K562 (cell line): ENCODE measurements at regions not wholly inside any gene's neighbourhood (a gene's known extent, or its start where the extent isn't known, plus 50 kb on each side); places are given as distances from the start of the nearest gene placed in this dataset.

Experiments
- ATAC-seq: fragments of 200-7000 bp; cut with Tn5 transposase; 3 replicates; pipeline ENCODE4 v1.9.1; 2020; ENCODE audit warnings: moderate library complexity
- BruUV-seq: library from RNA; stranded (reverse); fragments of 400-500 nt; replicated peaks from 2 replicates; lab custom pipeline; 2021; lab: Mats Ljungman, UMichigan
- CTCF ChIA-PET: fragments of 300-600 bp; formaldehyde crosslinking; extraction: SDS; loops from one replicate; lab custom pipeline; 2021; ENCODE audit warnings: low intra/inter-chr PET ratio; lab: Yijun Ruan, JAX
- POLR2A ChIA-PET: fragments of 300-600, 350-650 bp; sonication (Branson Sonifier 250); formaldehyde crosslinking; extraction: SDS; loops from one replicate; lab custom pipeline; 2021; ENCODE audit warnings: antibody characterized with exemption, inconsistent platforms; lab: Yijun Ruan, JAX
- DNase-seq, 4 experiments: peaks; one replicate each; pipeline versions ENCODE4 v3.0.0 to v3.0.0-alpha.2; 2011 to 2018; ENCODE audit warnings: low spot score in 3 of 4, mixed read lengths in 3 of 4; ENCODE audit errors: extremely low read depth in 1 of 4
- FAIRE-seq: peaks from 2 replicates; lab custom pipeline; 2011; peaks lifted over from hg19 to GRCh38; lab: Jason Lieb, UNC
- H2AFZ ChIP-seq: 2 replicates; pipeline ENCODE4 v1.6.0; 2011; ENCODE audit warnings: low read depth, low read length, control low read depth, inconsistent platforms
- H3K27ac ChIP-seq: fragments of 200-600 bp; 3 replicates; pipeline ENCODE4 v1.8.0; 2011; ENCODE audit warnings: low read depth, mild to moderate bottlenecking, control low read depth, inconsistent platforms, low read length, moderate library complexity, mixed read lengths; ENCODE audit errors: extremely low read depth
- H3K27me3 ChIP-seq, 2 experiments: fragments of 300-600 bp in 1 of 2; 2 replicates in 1 of 2; 3 replicates in 1 of 2; pipeline versions ENCODE4 v1.6.0 to v1.8.0; 2011; ENCODE audit warnings: inconsistent platforms in 2 of 2, low read length in 2 of 2, mild to moderate bottlenecking in 1 of 2, mixed read lengths in 1 of 2, moderate library complexity in 1 of 2; ENCODE audit not compliant: control insufficient read depth in 2 of 2, insufficient read depth in 2 of 2
- H3K36me3 ChIP-seq: fragments of 300-600 bp; 3 replicates; pipeline ENCODE4 v1.8.0; 2011; ENCODE audit warnings: mild to moderate bottlenecking, low read length, inconsistent platforms; ENCODE audit not compliant: control insufficient read depth, insufficient read depth
- H3K4me1 ChIP-seq, 2 experiments: fragments of 200-600 bp in 1 of 2; replicated peaks in 1 of 2; 2 replicates in 1 of 2; 3 replicates in 1 of 2; pipeline versions ENCODE4 v1.5.1 to v1.8.0; 2011; ENCODE audit warnings: inconsistent platforms in 2 of 2, low read length in 2 of 2, mild to moderate bottlenecking in 1 of 2, mixed read lengths in 1 of 2, moderate library complexity in 1 of 2; ENCODE audit not compliant: control insufficient read depth in 2 of 2, insufficient read depth in 2 of 2
- H3K4me2 ChIP-seq: 2 replicates; pipeline ENCODE4 v1.6.1; 2011; ENCODE audit warnings: low read length, control low read depth, inconsistent platforms, mixed read lengths; ENCODE audit not compliant: insufficient read depth
- H3K4me3 ChIP-seq: fragments of 200-600 bp; sonication (generic), shearing (Covaris generic); 2 replicates; pipeline ENCODE4 v1.5.1; 2016; ENCODE audit warnings: control low read depth, inconsistent platforms
- H3K79me2 ChIP-seq: fragments of 200-600 bp; 3 replicates; pipeline ENCODE4 v1.8.0; 2011; ENCODE audit warnings: low read length, inconsistent platforms; ENCODE audit not compliant: control insufficient read depth, insufficient read depth
- H3K9ac ChIP-seq, 2 experiments: 2 replicates each; pipeline versions ENCODE4 v1.6.0 to v1.6.1; 2011; ENCODE audit warnings: low read depth in 2 of 2, low read length in 2 of 2, control low read depth in 1 of 2, inconsistent platforms in 1 of 2, mild to moderate bottlenecking in 1 of 2, mixed read lengths in 1 of 2; ENCODE audit not compliant: insufficient read depth in 1 of 2
- H3K9me1 ChIP-seq: one replicate; pipeline ENCODE4 v1.6.0; 2011; ENCODE audit warnings: inconsistent platforms, mild to moderate bottlenecking, low read length, moderate library complexity; ENCODE audit not compliant: control insufficient read depth, insufficient read depth
- H3K9me3 ChIP-seq: replicated peaks from 2 replicates; pipeline ENCODE4 v1.5.1; 2011; ENCODE audit warnings: low read depth, low read length, inconsistent platforms; ENCODE audit not compliant: control insufficient read depth, insufficient read depth
- H4K20me1 ChIP-seq: replicated peaks from 2 replicates; pipeline ENCODE4 v1.6.1; 2011; ENCODE audit warnings: low read length, inconsistent platforms, mixed read lengths; ENCODE audit not compliant: control insufficient read depth, insufficient read depth
- BRD4 ChIP-seq: fragments of 200-600 bp; sonication (generic); IDR thresholded peaks from 2 replicates; pipeline ENCODE4 v1.6.1; 2017; ENCODE audit warnings: inconsistent platforms
- CBX1 ChIP-seq: sonication (generic); IDR thresholded peaks from 2 replicates; pipeline ENCODE4 v1.6.1; 2016; ENCODE audit warnings: antibody characterized with exemption, low read depth, mild to moderate bottlenecking
- CHCHD3 ChIP-seq: fragments of 250-450 bp; sonication (Bioruptor Pico); IDR thresholded peaks from 2 replicates; pipeline ENCODE4 v2.1.2; 2022; ENCODE audit warnings: mild to moderate bottlenecking
- E2F4 ChIP-seq: sonication (generic); formaldehyde crosslinking; IDR thresholded peaks from 2 replicates; pipeline ENCODE4 v1.8.0; 2022; ENCODE audit warnings: mild to moderate bottlenecking, low read depth, missing genetic modification reagents
- FOSL1 ChIP-seq: fragments of 200-800 bp; sonication (Bioruptor generic); conservative IDR thresholded peaks from 2 replicates; pipeline ENCODE4 v1.6.1; 2016; ENCODE audit warnings: missing genetic modification characterization, missing compliant biosample characterization
- NCOA4 ChIP-seq: fragments of 450-650 bp; IDR thresholded peaks from 2 replicates; pipeline ENCODE4 v1.6.1; 2018; ENCODE audit warnings: mild to moderate bottlenecking; ENCODE audit not compliant: partially characterized antibody
- PHB2 ChIP-seq: fragments of 450-650 bp; IDR thresholded peaks from 2 replicates; pipeline ENCODE4 v1.6.1; 2017; ENCODE audit warnings: low read depth
- PHF21A ChIP-seq: fragments of 450-650 bp; IDR thresholded peaks from 2 replicates; pipeline ENCODE4 v1.6.1; 2017; ENCODE audit warnings: low read depth, borderline replicate concordance
- ZBTB5 ChIP-seq: fragments of 450-650 bp; IDR thresholded peaks from 2 replicates; pipeline ENCODE4 v1.6.1; 2017; ENCODE audit warnings: antibody characterized with exemption
- WGBS: fragments of 100-300 bp; shearing (Covaris generic); methylation state at CpG from one replicate; pipeline ENCODE4 v1.1.6; 2016; ENCODE audit warnings: low coverage, mixed read lengths; ENCODE audit not compliant: insufficient coverage; ENCODE audit errors: missing lambda C conversion rate; 5-methylcytosine and 5-hydroxymethylcytosine counted together
- in situ Hi-C: fragments of 300-500 bp; cut with MboI; formaldehyde crosslinking; loops from 4 replicates; pipeline ENCODE4 v1.15.0; 2018; ENCODE audit warnings: inconsistent platforms, mixed read lengths
- intact Hi-C: fragments of 100-400 bp; cut with micrococcal nuclease; formaldehyde crosslinking; loops from 2 replicates; pipeline ENCODE4 v1.14.2; 2022

GRCh38 chr18:10370716-10371115 is 83.7 kb upstream of the APCDD1 start:
- peaks cover 29 to 40% of the 10 kb centered on the region in 2 experiments for H3K27me3 ChIP-seq
- no peak overlapping the region for H3K4me3 ChIP-seq
- ChIA-PET CTCF (no interaction called here), POLR2A (no interaction called here)
- no peaks in the 10 kb centered on the region for H4K20me1 ChIP-seq
- 2% methylated on average over 7 of the region's 7 CpGs for WGBS
- no peak for DNase-seq
- BruUV-seq: no TSS peak
- H3K4me2 ChIP-seq: no peak overlapping the region
- H3K79me2 ChIP-seq: no peaks in the 10 kb centered on the region
- no peak overlapping the region for H3K9ac ChIP-seq
- intact Hi-C loops: no loop called here
- TF ChIP-seq PHB2 (no peak), PHF21A (no peak), BRD4 (no peak), ZBTB5 (no peak), NCOA4 (no peak), CBX1 (no peak), CHCHD3 (no peak), E2F4 (CRISPR knock-in tag) (no peak), FOSL1 (tag) (no peak)
- FAIRE-seq: no peak
- no peak for ATAC-seq
- H3K9me1 ChIP-seq: no peaks in the 10 kb centered on the region
- H3K9me3 ChIP-seq: no peaks in the 10 kb centered on the region
- H3K27ac ChIP-seq: no peak overlapping the region
- in situ Hi-C loops: no loop called here
- no peaks in the 10 kb centered on the region for H3K4me1 ChIP-seq
- H3K36me3 ChIP-seq: no peaks in the 10 kb centered on the region
- no peak overlapping the region for H2AFZ ChIP-seq
